Neural progenitor cell (in vitro differentiated cells): ENCODE measurements at regions not wholly inside any gene's neighbourhood (a gene's known extent, or its start where the extent isn't known, plus 50 kb on each side); places are given as distances from the start of the nearest gene placed in this dataset.

ENCODE experiments used
- DNase-seq: peaks from one replicate; pipeline ENCODE4 v3.0.0-alpha.2; 2016; ENCODE audit warnings: low spot score
- H2AFZ ChIP-seq: fragments of 200-600 bp; sonication (generic); replicated peaks from 2 replicates; pipeline ENCODE4 v1.6.1; 2016; ENCODE audit warnings: antibody characterized with exemption
- H3F3A ChIP-seq: fragments of 200-600 bp; sonication (generic); 2 replicates; pipeline ENCODE4 v1.6.1; 2016; ENCODE audit warnings: antibody characterized with exemption, low read depth
- H3K27ac ChIP-seq: fragments of 200-600 bp; sonication (generic); 2 replicates; pipeline ENCODE4 v1.5.1; 2016; ENCODE audit warnings: mild to moderate bottlenecking
- H3K27me3 ChIP-seq: fragments of 200-600 bp; sonication (generic); 2 replicates; pipeline ENCODE4 v1.6.1; 2016; ENCODE audit warnings: mild to moderate bottlenecking, moderate library complexity
- H3K36me3 ChIP-seq: fragments of 200-600 bp; sonication (generic); 2 replicates; pipeline ENCODE4 v1.5.1; 2016
- H3K4me1 ChIP-seq: fragments of 200-600 bp; sonication (generic); 2 replicates; pipeline ENCODE4 v1.6.1; 2016; ENCODE audit warnings: mixed run types
- H3K4me2 ChIP-seq: fragments of 200-600 bp; sonication (generic); 2 replicates; pipeline ENCODE4 v1.6.1; 2016
- H3K4me3 ChIP-seq: fragments of 200-600 bp; sonication (generic); 2 replicates; pipeline ENCODE4 v1.5.1; 2016
- H3K79me2 ChIP-seq: fragments of 200-600 bp; sonication (generic); 2 replicates; pipeline ENCODE4 v1.6.1; 2016; ENCODE audit warnings: low read depth
- H3K9ac ChIP-seq: fragments of 200-600 bp; sonication (generic); 2 replicates; pipeline ENCODE4 v1.6.1; 2016
- H3K9me3 ChIP-seq: fragments of 200-600 bp; sonication (generic); 2 replicates; pipeline ENCODE4 v1.5.1; 2016; ENCODE audit warnings: low read depth
- H4K20me1 ChIP-seq: fragments of 200-600 bp; sonication (generic); 2 replicates; pipeline ENCODE4 v1.6.1; 2016; ENCODE audit warnings: low read depth
- H3K27ac Mint-ChIP-seq: 3 replicates; pipeline ENCODE4 v1.8.0; 2021; ENCODE audit warnings: mixed read lengths
- H3K27me3 Mint-ChIP-seq: 2 replicates; pipeline ENCODE4 v1.8.0; 2022; ENCODE audit warnings: low read depth, mild to moderate bottlenecking, inconsistent platforms, moderate library complexity, mixed read lengths; ENCODE audit not compliant: insufficient read depth
- H3K36me3 Mint-ChIP-seq: 3 replicates; pipeline ENCODE4 v1.8.0; 2021; ENCODE audit warnings: mixed read lengths
- H3K4me1 Mint-ChIP-seq: 3 replicates; pipeline ENCODE4 v1.8.0; 2021; ENCODE audit warnings: mixed read lengths
- H3K4me3 Mint-ChIP-seq: 3 replicates; pipeline ENCODE4 v1.8.0; 2021; ENCODE audit warnings: mild to moderate bottlenecking, moderate library complexity, mixed read lengths
- H3K9me3 Mint-ChIP-seq: 3 replicates; pipeline ENCODE4 v1.8.0; 2020; ENCODE audit warnings: mixed read lengths
- EZH2 ChIP-seq: fragments of 200-600 bp; sonication (generic); IDR thresholded peaks from 2 replicates; pipeline ENCODE4 v1.6.1; 2017; ENCODE audit warnings: antibody characterized with exemption, mild to moderate bottlenecking, moderate library complexity
- EZH2phosphoT487 ChIP-seq: fragments of 200-600 bp; sonication (generic); IDR thresholded peaks from 2 replicates; pipeline ENCODE4 v1.6.1; 2017; ENCODE audit warnings: antibody characterized with exemption
- TF ChIP-seq, protein P1 (sequence below): fragments of 200-600 bp; sonication (generic); IDR thresholded peaks from 2 replicates; pipeline ENCODE4 v1.5.1; 2017; ENCODE audit warnings: antibody characterized with exemption, mild to moderate bottlenecking

GRCh38 chr4:178426871-178427270 is 984.6 kb upstream of the AGA start:
- no peak for TF ChIP-seq EZH2
- TF ChIP-seq EZH2phosphoT487, result no peak
- TF ChIP-seq, protein P1, sequence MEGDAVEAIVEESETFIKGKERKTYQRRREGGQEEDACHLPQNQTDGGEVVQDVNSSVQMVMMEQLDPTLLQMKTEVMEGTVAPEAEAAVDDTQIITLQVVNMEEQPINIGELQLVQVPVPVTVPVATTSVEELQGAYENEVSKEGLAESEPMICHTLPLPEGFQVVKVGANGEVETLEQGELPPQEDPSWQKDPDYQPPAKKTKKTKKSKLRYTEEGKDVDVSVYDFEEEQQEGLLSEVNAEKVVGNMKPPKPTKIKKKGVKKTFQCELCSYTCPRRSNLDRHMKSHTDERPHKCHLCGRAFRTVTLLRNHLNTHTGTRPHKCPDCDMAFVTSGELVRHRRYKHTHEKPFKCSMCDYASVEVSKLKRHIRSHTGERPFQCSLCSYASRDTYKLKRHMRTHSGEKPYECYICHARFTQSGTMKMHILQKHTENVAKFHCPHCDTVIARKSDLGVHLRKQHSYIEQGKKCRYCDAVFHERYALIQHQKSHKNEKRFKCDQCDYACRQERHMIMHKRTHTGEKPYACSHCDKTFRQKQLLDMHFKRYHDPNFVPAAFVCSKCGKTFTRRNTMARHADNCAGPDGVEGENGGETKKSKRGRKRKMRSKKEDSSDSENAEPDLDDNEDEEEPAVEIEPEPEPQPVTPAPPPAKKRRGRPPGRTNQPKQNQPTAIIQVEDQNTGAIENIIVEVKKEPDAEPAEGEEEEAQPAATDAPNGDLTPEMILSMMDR, result no peak
- no peaks in the 10 kb centered on the region for H3K36me3 Mint-ChIP-seq

GRCh38 chr4:178427663-178428062 is 985.4 kb upstream of the AGA start:
- H4K20me1 ChIP-seq, result no peaks in the 10 kb centered on the region
- no peaks in the 10 kb centered on the region for H3K27me3 Mint-ChIP-seq
- no peaks in the 10 kb centered on the region for H3K27me3 ChIP-seq
- no peaks in the 10 kb centered on the region for H3K79me2 ChIP-seq
- no peak overlapping the region for H3K4me3 ChIP-seq
- no peak overlapping the region for H3K27ac ChIP-seq
- no peak overlapping the region for H3K4me2 ChIP-seq
- no peaks in the 10 kb centered on the region for H3K4me1 ChIP-seq
- H3K36me3 ChIP-seq, result no peaks in the 10 kb centered on the region
- TF ChIP-seq EZH2phosphoT487 (no peak), EZH2 (no peak)
- TF ChIP-seq, protein P1, result no peak
- H3K4me3 Mint-ChIP-seq, result no peak overlapping the region
- DNase-seq, result no peak
- H3K27ac Mint-ChIP-seq, result no peak overlapping the region
- no peak overlapping the region for H3K9ac ChIP-seq
- no peaks in the 10 kb centered on the region for H3K4me1 Mint-ChIP-seq
- no peaks in the 10 kb centered on the region for H3K9me3 ChIP-seq
- no peaks in the 10 kb centered on the region for H3K36me3 Mint-ChIP-seq
- no peaks in the 10 kb centered on the region for H3F3A ChIP-seq
- H2AFZ ChIP-seq, result no peak overlapping the region
- no peaks in the 10 kb centered on the region for H3K9me3 Mint-ChIP-seq

More at GRCh38 chr4:178426871-178427270, 984.6 kb upstream of the AGA start:
- no peaks in the 10 kb centered on the region for H3K27me3 ChIP-seq
- H3K4me3 ChIP-seq, result no peak overlapping the region
- Mint-ChIP-seq H3K4me1 (no peaks in the 10 kb centered on the region), H3K4me3 (no peak overlapping the region), H3K9me3 (no peaks in the 10 kb centered on the region), H3K27ac (no peak overlapping the region), H3K27me3 (no peaks in the 10 kb centered on the region)
- no peaks in the 10 kb centered on the region for H3K79me2 ChIP-seq
- no peaks in the 10 kb centered on the region for H3F3A ChIP-seq
- H3K9ac ChIP-seq, result no peak overlapping the region
- H3K4me2 ChIP-seq, result no peak overlapping the region
- no peaks in the 10 kb centered on the region for H3K4me1 ChIP-seq
- H3K36me3 ChIP-seq, result no peaks in the 10 kb centered on the region
- H2AFZ ChIP-seq, result no peak overlapping the region
- H3K27ac ChIP-seq, result no peak overlapping the region
- H3K9me3 ChIP-seq, result no peaks in the 10 kb centered on the region
- no peaks in the 10 kb centered on the region for H4K20me1 ChIP-seq
- DNase-seq, result no peak

- Histone ChIP-seq H3K27me3 (no peaks in the 10 kb centered on the region), H3K4me1 (no peaks in the 10 kb centered on the region), H3K9ac (no peak overlapping the region), H3F3A (no peaks in the 10 kb centered on the region), H3K36me3 (no peaks in the 10 kb centered on the region), H3K27ac (no peak overlapping the region), H3K79me2 (no peaks in the 10 kb centered on the region), H2AFZ (no peak overlapping the region), H4K20me1 (no peaks in the 10 kb centered on the region), H3K4me3 (no peak overlapping the region), H3K9me3 (no peaks in the 10 kb centered on the region), H3K4me2 (no peak overlapping the region)
- Mint-ChIP-seq H3K36me3 (no peaks in the 10 kb centered on the region), H3K4me3 (no peak overlapping the region), H3K4me1 (no peaks in the 10 kb centered on the region), H3K27ac (no peak overlapping the region), H3K9me3 (no peaks in the 10 kb centered on the region), H3K27me3 (no peaks in the 10 kb centered on the region)
- no peak for DNase-seq
- TF ChIP-seq, protein P1, result no peak
- TF ChIP-seq EZH2, result no peak
- TF ChIP-seq EZH2phosphoT487, result no peak
Observed at GRCh38 chr4:178448372-178449035, 1006.3 kb upstream of the AGA start.
